Skeletal muscle tissue (tissue), 3 donors: ENCODE measurements at regions not wholly inside any gene's neighbourhood (a gene's known extent, or its start where the extent isn't known, plus 50 kb on each side); places are given as distances from the start of the nearest gene placed in this dataset.

Source experiments
- H3K27ac ChIP-seq: one replicate; pipeline ENCODE4 v1.7.0; 2013; ENCODE audit warnings: mild to moderate bottlenecking, low read depth, low read length, inconsistent platforms
- H3K27me3 ChIP-seq, 3 donors: one replicate each; pipeline ENCODE4 v1.7.0; 2013; ENCODE audit warnings: low read length in 3 of 3; ENCODE audit not compliant: control insufficient read depth in 3 of 3, insufficient read depth in 3 of 3
- H3K36me3 ChIP-seq, 3 donors: one replicate each; pipeline ENCODE4 v1.7.0; 2013; ENCODE audit warnings: low read length in 3 of 3; ENCODE audit not compliant: control insufficient read depth in 3 of 3, insufficient read depth in 3 of 3
- H3K4me1 ChIP-seq, 3 donors: one replicate each; pipeline ENCODE4 v1.7.0; 2013; ENCODE audit warnings: low read length in 3 of 3, mild to moderate bottlenecking in 3 of 3; ENCODE audit not compliant: control insufficient read depth in 3 of 3, insufficient read depth in 3 of 3
- H3K4me3 ChIP-seq, 3 donors: one replicate each; pipeline ENCODE4 v1.7.0; 2013; ENCODE audit warnings: low read length in 3 of 3
- H3K9ac ChIP-seq, 3 donors: one replicate each; pipeline ENCODE4 v1.7.0; 2013; ENCODE audit warnings: low read length in 3 of 3, mild to moderate bottlenecking in 3 of 3, moderate library complexity in 2 of 3, low read depth in 1 of 3
- H3K9me3 ChIP-seq, 3 donors: one replicate each; pipeline ENCODE4 v1.7.0; 2013; ENCODE audit warnings: low read length in 3 of 3; ENCODE audit not compliant: control insufficient read depth in 3 of 3
- donor health status: Osteomylitis.

DNA sequence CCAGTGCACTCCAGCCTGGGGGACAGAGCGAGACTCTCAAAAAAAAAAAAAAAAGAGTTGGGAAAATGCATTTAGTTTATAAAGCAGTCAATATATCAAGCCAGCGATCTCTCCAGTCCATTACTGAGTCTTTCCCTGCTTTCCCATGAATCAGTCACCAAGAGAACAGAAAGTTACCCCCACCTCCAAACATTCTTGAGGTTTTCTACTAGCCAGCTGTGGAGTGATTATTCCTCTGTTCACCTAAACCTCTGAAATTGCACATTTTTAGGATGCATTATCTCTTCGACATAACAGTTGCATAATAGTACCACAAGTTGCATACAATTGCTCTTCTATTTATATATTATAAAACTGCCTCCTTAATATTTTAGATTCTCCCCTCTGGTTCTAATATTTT, 134.8 kb upstream of the DIO3 start:
- Histone ChIP-seq H3K4me3 (no peak overlapping the region), H3K4me1 (no peaks in the 10 kb centered on the region), H3K27ac (no peak overlapping the region), H3K9me3 (peaks cover 0 to 11% (median 2%) of the 10 kb centered on the region in 3 donors), H3K9ac (no peak overlapping the region), H3K36me3 (no peaks in the 10 kb centered on the region), H3K27me3 (no peaks in the 10 kb centered on the region)

DNA sequence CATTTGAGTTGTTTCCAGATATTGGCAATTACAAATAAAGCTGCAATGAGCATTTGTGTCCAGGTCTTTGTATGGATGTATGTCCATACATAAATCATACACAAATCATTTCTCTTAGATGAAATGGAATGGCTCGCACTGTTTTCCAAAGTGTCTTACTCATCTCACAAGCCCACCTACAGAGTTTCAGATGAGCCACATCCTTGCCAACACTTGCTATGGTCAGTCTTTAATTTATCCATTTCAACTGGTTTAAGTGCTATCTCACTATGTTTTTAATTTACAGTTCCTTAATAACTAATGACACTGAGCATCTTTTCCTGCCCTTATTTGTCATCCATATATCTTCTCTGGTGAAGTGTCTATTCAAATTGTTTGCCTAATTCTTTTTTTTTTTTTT, 132.9 kb upstream of the DIO3 start:
- Histone ChIP-seq H3K27ac (no peak overlapping the region), H3K9ac (no peak overlapping the region), H3K27me3 (peaks cover 0 to 4% (median 3%) of the 10 kb centered on the region in 3 donors), H3K4me1 (no peaks in the 10 kb centered on the region), H3K36me3 (no peaks in the 10 kb centered on the region), H3K4me3 (no peak overlapping the region), H3K9me3 (peaks cover 0 to 11% (median 2%) of the 10 kb centered on the region in 3 donors)

DNA sequence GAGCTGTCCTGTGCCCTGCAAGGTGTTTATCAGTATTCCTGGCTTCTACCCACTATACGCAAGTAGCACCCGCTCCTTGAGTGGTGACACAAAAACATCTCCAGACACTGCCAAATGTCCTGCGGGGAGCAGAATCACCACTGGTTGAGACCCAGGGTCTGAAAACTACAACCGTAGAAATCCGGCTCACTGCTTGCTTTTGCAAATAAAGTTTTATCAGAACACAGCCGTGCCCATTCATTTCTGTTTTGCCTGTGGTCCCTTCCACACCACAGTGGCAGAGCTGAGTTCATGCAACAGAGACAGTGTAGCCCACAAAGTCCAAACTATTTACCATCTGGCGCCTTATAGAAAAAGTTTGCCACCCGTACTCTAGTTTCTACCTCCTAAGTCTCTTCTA, 125.7 kb upstream of the DIO3 start:
- no peak overlapping the region for H3K9ac ChIP-seq
- H3K27me3 ChIP-seq: peaks cover 0 to 6% (median 3%) of the 10 kb centered on the region in 3 donors
- H3K27ac ChIP-seq: no peak overlapping the region
- H3K4me3 ChIP-seq: no peak overlapping the region
- no peaks in the 10 kb centered on the region for H3K36me3 ChIP-seq
- peaks cover 0 to 3% (median 0%) of the 10 kb centered on the region in 3 donors for H3K9me3 ChIP-seq
- no peaks in the 10 kb centered on the region for H3K4me1 ChIP-seq

GRCh38 chr14:101439023-101439422, 122.3 kb upstream of the DIO3 start:
- Histone ChIP-seq H3K4me1 (no peaks in the 10 kb centered on the region), H3K27ac (no peak overlapping the region), H3K9ac (no peak overlapping the region), H3K36me3 (no peaks in the 10 kb centered on the region), H3K27me3 (peaks cover 0 to 2% (median 0%) of the 10 kb centered on the region in 3 donors), H3K4me3 (no peak overlapping the region), H3K9me3 (peaks cover 0 to 3% (median 0%) of the 10 kb centered on the region in 3 donors)

- no peaks in the 10 kb centered on the region for H3K36me3 ChIP-seq
- no peaks in the 10 kb centered on the region for H3K9me3 ChIP-seq
- H3K9ac ChIP-seq: no peak overlapping the region
- no peaks in the 10 kb centered on the region for H3K27me3 ChIP-seq
- H3K4me3 ChIP-seq: no peak overlapping the region
- H3K4me1 ChIP-seq: no peaks in the 10 kb centered on the region
- H3K27ac ChIP-seq: no peak overlapping the region
These were observed 120.8 kb upstream of the DIO3 start for GRCh38 chr14:101440496-101440895.

- peaks cover 0 to 6% (median 5%) of the 10 kb centered on the region in 3 donors for H3K27me3 ChIP-seq
- no peaks in the 10 kb centered on the region for H3K4me1 ChIP-seq
- H3K4me3 ChIP-seq: no peak overlapping the region
- no peak overlapping the region for H3K27ac ChIP-seq
- H3K36me3 ChIP-seq: no peaks in the 10 kb centered on the region
- no peak overlapping the region for H3K9ac ChIP-seq
- no peaks in the 10 kb centered on the region for H3K9me3 ChIP-seq
These were observed 119.6 kb upstream of the DIO3 start for GRCh38 chr14:101441710-101442109.

- H3K27ac ChIP-seq: no peak overlapping the region
- no peak overlapping the region for H3K9ac ChIP-seq
- peaks cover 0 to 7% (median 6%) of the 10 kb centered on the region in 3 donors for H3K27me3 ChIP-seq
- H3K9me3 ChIP-seq: no peaks in the 10 kb centered on the region
- H3K36me3 ChIP-seq: no peaks in the 10 kb centered on the region
- no peaks in the 10 kb centered on the region for H3K4me1 ChIP-seq
- no peak overlapping the region for H3K4me3 ChIP-seq
These were observed 118.8 kb upstream of the DIO3 start for GRCh38 chr14:101442451-101442850.

DNA sequence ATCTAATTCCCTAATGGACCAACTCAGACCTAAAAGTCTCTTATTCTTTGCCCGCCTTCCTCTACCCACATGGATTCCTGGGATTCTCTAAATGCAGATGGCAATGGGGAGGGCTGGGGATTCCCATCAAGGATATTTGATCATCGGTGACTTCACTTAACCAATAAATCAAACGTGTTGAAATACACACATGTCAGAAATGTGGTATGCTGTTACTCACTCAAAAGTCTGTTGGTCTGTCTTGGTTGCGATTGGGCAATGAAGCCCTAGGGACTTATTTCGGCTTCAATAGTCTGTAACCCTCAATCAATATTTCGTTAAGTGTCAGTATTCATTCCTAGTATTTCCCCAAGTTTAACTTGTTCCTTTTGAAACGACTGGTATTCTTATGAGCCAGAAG, 117.2 kb upstream of the DIO3 start:
- Histone ChIP-seq H3K27ac (no peak overlapping the region), H3K4me1 (no peaks in the 10 kb centered on the region), H3K36me3 (no peaks in the 10 kb centered on the region), H3K9me3 (no peaks in the 10 kb centered on the region), H3K4me3 (no peak overlapping the region), H3K27me3 (peaks cover 0 to 8% (median 6%) of the 10 kb centered on the region in 3 donors), H3K9ac (no peak overlapping the region)

DNA sequence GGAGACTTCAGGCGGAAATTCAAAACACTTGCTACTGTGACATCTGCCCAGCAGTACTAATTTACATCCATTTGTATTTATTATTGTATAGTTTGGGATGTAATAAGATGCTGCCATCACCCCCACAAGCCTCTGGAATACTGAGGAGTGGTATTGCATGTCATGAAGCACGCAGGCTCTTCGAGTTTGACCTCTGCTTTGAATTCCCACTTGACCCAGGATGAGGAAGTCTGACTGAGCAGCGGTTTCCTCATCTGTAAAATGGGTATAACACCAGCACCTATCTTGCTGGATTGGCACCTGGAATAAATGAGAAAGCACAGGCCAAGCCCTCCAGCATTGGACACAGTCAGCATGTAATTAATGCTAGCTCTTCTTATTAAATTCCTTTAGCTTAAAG, 116.0 kb upstream of the DIO3 start:
- H3K36me3 ChIP-seq: no peaks in the 10 kb centered on the region
- H3K27ac ChIP-seq: no peak overlapping the region
- no peak overlapping the region for H3K9ac ChIP-seq
- no peak overlapping the region for H3K4me3 ChIP-seq
- H3K27me3 ChIP-seq: peaks cover 0 to 11% (median 6%) of the 10 kb centered on the region in 3 donors
- no peaks in the 10 kb centered on the region for H3K4me1 ChIP-seq
- H3K9me3 ChIP-seq: no peaks in the 10 kb centered on the region

DNA sequence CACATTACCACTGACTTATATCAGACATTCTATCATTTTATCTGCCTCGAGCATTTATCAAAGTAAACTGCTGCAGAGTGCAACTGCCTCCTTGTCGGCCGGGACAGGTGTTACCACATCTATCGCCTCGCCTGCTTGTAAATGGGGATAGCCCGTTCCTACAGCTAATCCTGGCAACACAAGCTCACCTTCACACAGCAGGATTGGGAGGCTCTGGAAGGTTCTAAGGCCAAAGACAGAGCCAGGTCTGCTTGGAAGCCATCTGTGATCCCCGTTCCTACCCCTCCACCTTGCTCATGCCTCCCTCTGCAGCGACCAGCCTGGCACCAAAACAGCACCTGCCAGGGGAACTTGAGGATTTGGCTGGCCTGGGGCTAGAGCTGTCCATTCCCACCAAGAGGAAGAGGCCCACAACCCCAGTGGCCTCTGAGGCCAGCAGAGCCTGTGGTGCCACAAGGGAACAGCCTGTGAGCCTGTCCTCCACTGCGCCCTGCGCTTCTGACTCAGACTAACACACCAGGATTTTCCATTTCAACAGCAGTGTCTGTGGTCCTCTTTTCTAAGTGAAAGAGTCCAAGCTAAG, 114.8 kb upstream of the DIO3 start:
- H3K9me3 ChIP-seq: no peaks in the 10 kb centered on the region
- peaks cover 0 to 11% (median 8%) of the 10 kb centered on the region in 3 donors for H3K27me3 ChIP-seq
- H3K9ac ChIP-seq: no peak overlapping the region
- H3K36me3 ChIP-seq: no peaks in the 10 kb centered on the region
- no peak overlapping the region for H3K4me3 ChIP-seq
- no peak overlapping the region for H3K27ac ChIP-seq
- no peaks in the 10 kb centered on the region for H3K4me1 ChIP-seq
